BLaER1 treated with 17β-estradiol and CSF1 and Interleukin-3, amounts not matched to agents 10 nM and 100 nM (cell line): ENCODE measurements at regions not wholly inside any gene's neighbourhood (a gene's known extent, or its start where the extent isn't known, plus 50 kb on each side); places are given as distances from the start of the nearest gene placed in this dataset.

Experiments used
- H3K27ac ChIP-seq, 11 experiments: shearing (Covaris generic); formaldehyde crosslinking; 2 replicates each; pipeline ENCODE4 v1.8.1; 2022
- H3K27me3 ChIP-seq, 11 experiments: shearing (Covaris generic); formaldehyde crosslinking; 2 replicates each; pipeline ENCODE4 v1.8.1; 2022
- H3K36me3 ChIP-seq, 11 experiments: shearing (Covaris generic); formaldehyde crosslinking; 2 replicates each; pipeline ENCODE4 v1.8.1; 2022
- H3K4me1 ChIP-seq, 10 experiments: shearing (Covaris generic); formaldehyde crosslinking; 2 replicates each; pipeline ENCODE4 v1.8.1; 2022
- H3K4me2 ChIP-seq, 11 experiments: shearing (Covaris generic); formaldehyde crosslinking; 2 replicates each; pipeline ENCODE4 v1.8.1; 2022
- H3K4me3 ChIP-seq, 10 experiments: shearing (Covaris generic); formaldehyde crosslinking; 2 replicates each; pipeline ENCODE4 v1.8.1; 2022
- H3K9ac ChIP-seq, 11 experiments: shearing (Covaris generic); formaldehyde crosslinking; 2 replicates each; pipeline ENCODE4 v1.8.1; 2022
- H3K9me3 ChIP-seq, 11 experiments: shearing (Covaris generic); formaldehyde crosslinking; replicated peaks in 1 of 11; 2 replicates each; pipeline ENCODE4 v1.8.1; 2022
- H4K20me1 ChIP-seq, 11 experiments: shearing (Covaris generic); formaldehyde crosslinking; 2 replicates each; pipeline ENCODE4 v1.8.1; 2022
- Cebpa-rat ChIP-seq, 11 experiments: shearing (Covaris generic); IDR thresholded peaks; 2 replicates each; pipeline ENCODE4 v1.8.1; 2022

- H3K27me3 ChIP-seq = no peaks in the 10 kb centered on the region
- H4K20me1 ChIP-seq = no peaks in the 10 kb centered on the region
- no peaks in the 10 kb centered on the region for H3K36me3 ChIP-seq
- H3K9me3 ChIP-seq = no peaks in the 10 kb centered on the region
- H3K4me1 ChIP-seq = no peaks in the 10 kb centered on the region
- no peak overlapping the region for H3K4me2 ChIP-seq
- TF ChIP-seq Cebpa-rat (IDR thresholded peaks at IDR 0.05) = no peak
- H3K4me3 ChIP-seq = no peak overlapping the region
- H3K27ac ChIP-seq = no peak overlapping the region
- no peak overlapping the region for H3K9ac ChIP-seq
Measured at GRCh38 chr18:39685303-39685902, 2119.8 kb upstream of the CELF4 start.

- TF ChIP-seq Cebpa-rat (IDR thresholded peaks at IDR 0.05) = no peak
- Histone ChIP-seq H3K4me3 (no peak overlapping the region), H3K9ac (no peak overlapping the region), H3K4me2 (no peak overlapping the region), H3K27me3 (no peaks in the 10 kb centered on the region), H3K4me1 (peaks cover 0 to 1% (median 0%) of the 10 kb centered on the region in 10 experiments; a peak in 4 of 20 replicates), H3K36me3 (no peaks in the 10 kb centered on the region), H3K9me3 (no peaks in the 10 kb centered on the region), H4K20me1 (no peaks in the 10 kb centered on the region), H3K27ac (no peak overlapping the region)
Measured at GRCh38 chr18:39681061-39681460, 2115.5 kb upstream of the CELF4 start.

GRCh38 chr18:39675906-39676305 is 2110.3 kb upstream of the CELF4 start:
- H3K4me2 ChIP-seq = peak overlapping the region in 2 of 11 experiments; percentile 39 to 49; a peak in 4 of 22 replicates
- no peaks in the 10 kb centered on the region for H3K36me3 ChIP-seq
- H3K4me3 ChIP-seq = no peak overlapping the region
- H3K9ac ChIP-seq = no peak overlapping the region
- TF ChIP-seq Cebpa-rat (IDR thresholded peaks at IDR 0.05) = no peak
- H4K20me1 ChIP-seq = no peaks in the 10 kb centered on the region
- peaks cover 0 to 10% (median 0%) of the 10 kb centered on the region in 10 experiments; a peak in 4 of 20 replicates for H3K4me1 ChIP-seq
- peaks cover 0 to 5% (median 0%) of the 10 kb centered on the region in 11 experiments; a peak in 1 of 22 replicates for H3K27me3 ChIP-seq
- no peak overlapping the region for H3K27ac ChIP-seq
- H3K9me3 ChIP-seq = no peaks in the 10 kb centered on the region

DNA sequence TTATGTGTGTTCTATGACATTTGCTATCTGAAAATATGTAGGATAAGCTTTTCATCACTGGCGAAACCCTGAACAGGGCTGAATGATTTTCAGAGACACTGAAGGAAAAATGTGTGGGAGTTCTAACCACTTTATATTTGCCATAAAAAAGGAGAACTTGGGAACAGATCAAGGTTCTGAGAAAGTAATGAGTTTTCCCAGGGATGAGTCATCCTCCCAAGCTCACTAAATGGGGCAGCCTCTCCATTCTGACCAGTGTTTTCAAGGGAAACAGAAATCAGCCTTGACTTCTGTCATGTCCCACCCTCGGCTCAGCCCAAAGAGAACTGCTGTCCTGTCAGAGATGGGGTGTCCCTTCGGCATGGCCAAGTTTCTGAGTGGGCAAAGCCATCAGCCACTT is 2109.8 kb upstream of the CELF4 start:
- Histone ChIP-seq H3K36me3 (no peaks in the 10 kb centered on the region), H3K9me3 (no peaks in the 10 kb centered on the region), H4K20me1 (no peaks in the 10 kb centered on the region), H3K27me3 (peaks cover 0 to 5% (median 0%) of the 10 kb centered on the region in 11 experiments; a peak in 1 of 22 replicates), H3K9ac (no peak overlapping the region), H3K4me2 (peak overlapping the region in 2 of 11 experiments; percentile 39 to 49; a peak in 4 of 22 replicates), H3K4me3 (no peak overlapping the region), H3K4me1 (peaks cover 0 to 10% (median 0%) of the 10 kb centered on the region in 10 experiments; a peak in 4 of 20 replicates), H3K27ac (no peak overlapping the region)
- TF ChIP-seq Cebpa-rat (IDR thresholded peaks at IDR 0.05) = no peak

GRCh38 chr18:39672171-39672570 is 2106.6 kb upstream of the CELF4 start:
- Histone ChIP-seq H4K20me1 (no peaks in the 10 kb centered on the region), H3K4me2 (no peak overlapping the region), H3K4me3 (no peak overlapping the region), H3K27me3 (peaks cover 0 to 5% (median 0%) of the 10 kb centered on the region in 11 experiments; a peak in 1 of 22 replicates), H3K9me3 (no peaks in the 10 kb centered on the region), H3K9ac (no peak overlapping the region), H3K36me3 (no peaks in the 10 kb centered on the region), H3K27ac (no peak overlapping the region), H3K4me1 (peaks cover 0 to 10% (median 0%) of the 10 kb centered on the region in 10 experiments; a peak in 4 of 20 replicates)
- TF ChIP-seq Cebpa-rat (IDR thresholded peaks at IDR 0.05) = 0 out of 22 replicates have a peak, but pooled peaks of 1 of the 11 experiments have one; percentile 26

GRCh38 chr18:39667905-39668304 is 2102.3 kb upstream of the CELF4 start:
- no peaks in the 10 kb centered on the region for H3K36me3 ChIP-seq
- no peaks in the 10 kb centered on the region for H3K9me3 ChIP-seq
- no peak for TF ChIP-seq Cebpa-rat (IDR thresholded peaks at IDR 0.05)
- no peak overlapping the region for H3K9ac ChIP-seq
- no peak overlapping the region for H3K4me3 ChIP-seq
- no peaks in the 10 kb centered on the region for H3K4me1 ChIP-seq
- no peak overlapping the region for H3K4me2 ChIP-seq
- H3K27ac ChIP-seq = no peak overlapping the region
- H4K20me1 ChIP-seq = no peaks in the 10 kb centered on the region
- peaks cover 0 to 3% (median 0%) of the 10 kb centered on the region in 11 experiments; a peak in 1 of 22 replicates for H3K27me3 ChIP-seq

- H3K4me1 ChIP-seq = no peaks in the 10 kb centered on the region
- H3K4me3 ChIP-seq = no peak overlapping the region
- no peak overlapping the region for H3K27ac ChIP-seq
- no peak overlapping the region for H3K4me2 ChIP-seq
- TF ChIP-seq Cebpa-rat (IDR thresholded peaks at IDR 0.05) = no peak
- H4K20me1 ChIP-seq = no peaks in the 10 kb centered on the region
- no peaks in the 10 kb centered on the region for H3K9me3 ChIP-seq
- peaks cover 0 to 3% (median 0%) of the 10 kb centered on the region in 11 experiments; a peak in 1 of 22 replicates for H3K27me3 ChIP-seq
- H3K9ac ChIP-seq = no peak overlapping the region
- H3K36me3 ChIP-seq = no peaks in the 10 kb centered on the region
Measured at GRCh38 chr18:39666541-39666940, 2100.9 kb upstream of the CELF4 start.

- no peak overlapping the region for H3K27ac ChIP-seq
- no peaks in the 10 kb centered on the region for H3K27me3 ChIP-seq
- no peaks in the 10 kb centered on the region for H3K4me1 ChIP-seq
- H3K4me2 ChIP-seq = no peak overlapping the region
- H3K4me3 ChIP-seq = no peak overlapping the region
- H3K36me3 ChIP-seq = no peaks in the 10 kb centered on the region
- TF ChIP-seq Cebpa-rat (IDR thresholded peaks at IDR 0.05) = no peak
- H4K20me1 ChIP-seq = no peaks in the 10 kb centered on the region
- H3K9ac ChIP-seq = no peak overlapping the region
- H3K9me3 ChIP-seq = no peaks in the 10 kb centered on the region
Measured at GRCh38 chr18:39661856-39662366, 2096.3 kb upstream of the CELF4 start.

GRCh38 chr18:39660141-39660540 is 2094.5 kb upstream of the CELF4 start:
- Histone ChIP-seq H4K20me1 (no peaks in the 10 kb centered on the region), H3K9ac (no peak overlapping the region), H3K4me2 (no peak overlapping the region), H3K4me1 (no peaks in the 10 kb centered on the region), H3K9me3 (no peaks in the 10 kb centered on the region), H3K36me3 (no peaks in the 10 kb centered on the region), H3K27ac (no peak overlapping the region), H3K27me3 (no peaks in the 10 kb centered on the region), H3K4me3 (no peak overlapping the region)
- TF ChIP-seq Cebpa-rat (IDR thresholded peaks at IDR 0.05) = no peak

DNA sequence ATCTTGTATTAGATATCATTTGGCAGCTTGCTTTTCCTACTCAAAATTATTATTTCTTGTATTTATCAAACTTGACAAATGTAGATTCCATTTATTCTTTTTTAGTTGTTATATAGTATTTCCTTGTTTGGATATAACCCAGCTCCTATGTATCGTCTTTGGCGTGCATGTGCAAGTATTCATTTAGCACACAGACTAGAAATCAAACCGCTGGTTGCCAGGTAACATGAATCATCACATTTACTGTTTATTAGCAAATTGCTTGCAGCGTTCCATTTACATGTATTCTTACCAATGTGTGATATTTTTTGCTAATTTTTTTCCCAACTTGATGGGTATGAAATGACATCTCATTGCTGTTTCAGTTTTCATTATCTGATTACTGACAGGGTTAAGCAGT is 2089.7 kb upstream of the CELF4 start:
- H3K27me3 ChIP-seq = no peaks in the 10 kb centered on the region
- no peaks in the 10 kb centered on the region for H3K36me3 ChIP-seq
- H3K27ac ChIP-seq = no peak overlapping the region
- no peak overlapping the region for H3K9ac ChIP-seq
- H3K4me2 ChIP-seq = no peak overlapping the region
- no peak overlapping the region for H3K4me3 ChIP-seq
- TF ChIP-seq Cebpa-rat (IDR thresholded peaks at IDR 0.05) = no peak
- H3K4me1 ChIP-seq = no peaks in the 10 kb centered on the region
- H3K9me3 ChIP-seq = no peaks in the 10 kb centered on the region
- H4K20me1 ChIP-seq = no peaks in the 10 kb centered on the region
